ENCODE measurements at regions not wholly inside any gene's neighbourhood (a gene's known extent, or its start where the extent isn't known, plus 50 kb on each side); places are given as distances from the start of the nearest gene placed in this dataset.

GRCh38 chr9:28255174-28255573, 681.9 kb upstream of the C9orf72 start:
- H3K36me3 ChIP-seq (ENCODE audit: control insufficient read depth, insufficient read depth, low read length): no peaks in the 10 kb centered on the region
- ChIA-PET POLR2A (no interaction called here), CTCF (ENCODE audit: low intra/inter-chr PET ratio) (no interaction called here)
- intact Hi-C loops (cut with micrococcal nuclease) (no loop called here), in situ Hi-C loops (cut with MboI) (no loop called here)
- no peak overlapping the region for H3K9ac ChIP-seq (ENCODE audit: insufficient read depth in 1 of 2, low read depth in 2 of 2, low read length in 2 of 2)
- H3K9me3 ChIP-seq (replicated peaks; ENCODE audit: control insufficient read depth, insufficient read depth, low read depth, low read length): no peaks in the 10 kb centered on the region
- H3K27me3 ChIP-seq (ENCODE audit: control insufficient read depth in 2 of 2, insufficient read depth in 2 of 2, low read length in 2 of 2): no peaks in the 10 kb centered on the region
- FAIRE-seq (no peak), DNase-seq (ENCODE audit: extremely low read depth in 1 of 4, low spot score in 3 of 4) (no peak), ATAC-seq (no peak)
- TF ChIP-seq PHF21A (IDR thresholded peaks at IDR 0.05; ENCODE audit: borderline replicate concordance, low read depth) (no peak), RBM34 (IDR thresholded peaks at IDR 0.05; ENCODE audit: borderline replicate concordance, insufficient read depth, low read length) (no peak), AFF4 (CRISPR knock-in tag; IDR thresholded peaks at IDR 0.05) (no peak), SMAD2 (IDR thresholded peaks at IDR 0.05; ENCODE audit: low read depth, low read length) (no peak), ZNF77 (CRISPR knock-in tag; IDR thresholded peaks at IDR 0.05) (no peak), EP300 (IDR thresholded peaks at IDR 0.05; ENCODE audit: low read length) (no peak), HCFC1 (IDR thresholded peaks at IDR 0.05; ENCODE audit: low read depth, low read length) (no peak), ZBTB33 (CRISPR knock-in tag; IDR thresholded peaks at IDR 0.05) (no peak), ZNF311 (CRISPR knock-in tag; IDR thresholded peaks at IDR 0.05) (no peak), NFXL1 (CRISPR knock-in tag; IDR thresholded peaks at IDR 0.05) (no peak), SRSF9 (IDR thresholded peaks at IDR 0.05; ENCODE audit: borderline replicate concordance, low read depth, low read length) (no peak), SREBF1 (IDR thresholded peaks at IDR 0.05; ENCODE audit: borderline replicate concordance, low read depth, low read length) (no peak), ZNF444 (CRISPR knock-in tag; IDR thresholded peaks at IDR 0.05) (no peak), ELF1 (tag; IDR thresholded peaks at IDR 0.05) (no peak), NCOA1 (IDR thresholded peaks at IDR 0.05; ENCODE audit: low read depth) (no peak), POLR3G (IDR thresholded peaks at IDR 0.05; ENCODE audit: extremely low read depth, insufficient read length, insufficient replicate concordance) (no peak), ERF (CRISPR knock-in tag; IDR thresholded peaks at IDR 0.05) (no peak), TOE1 (IDR thresholded peaks at IDR 0.05; ENCODE audit: borderline replicate concordance) (no peak), TOE1 (CRISPR knock-in tag; IDR thresholded peaks at IDR 0.05; ENCODE audit: borderline replicate concordance, low read depth) (no peak)
- BruUV-seq (replicated peaks): no TSS peak
- no peaks in the 10 kb centered on the region for H4K20me1 ChIP-seq (replicated peaks; ENCODE audit: control insufficient read depth, insufficient read depth, low read length)
- H2AFZ ChIP-seq (ENCODE audit: low read depth, low read length): no peak overlapping the region
- H3K4me1 ChIP-seq (replicated peaks in 1 of 2; ENCODE audit: control insufficient read depth in 2 of 2, insufficient read depth in 2 of 2, low read length in 2 of 2): no peaks in the 10 kb centered on the region
- no peak overlapping the region for H3K4me2 ChIP-seq (ENCODE audit: insufficient read depth, low read length)
- WGBS (ENCODE audit: insufficient coverage, low coverage, missing lambda C conversion rate): 0% methylated on average over 2 of the region's 3 CpGs
- no peaks in the 10 kb centered on the region for H3K9me1 ChIP-seq (ENCODE audit: control insufficient read depth, insufficient read depth, low read length)
- H3K4me3 ChIP-seq: no peak overlapping the region
- no peaks in the 10 kb centered on the region for H3K79me2 ChIP-seq (ENCODE audit: control insufficient read depth, insufficient read depth, low read length)
- no peak overlapping the region for H3K27ac ChIP-seq (ENCODE audit: extremely low read depth, low read depth, low read length)

Measured in K562 (cell line).